Activated CD4-positive, alpha-beta T cell treated with anti-CD3 and anti-CD28 coated beads for 24 hours (primary cell): ENCODE measurements at regions not wholly inside any gene's neighbourhood (a gene's known extent, or its start where the extent isn't known, plus 50 kb on each side); places are given as distances from the start of the nearest gene placed in this dataset.
"Not testable (repeated sequence)": the region's sequence is repeated elsewhere in the genome, so short reads cannot be mapped to it uniquely, and the experiment has no call there.

ENCODE experiments used
- DNase-seq, 2 donors: peaks; one replicate each; pipeline ENCODE4 v3.0.0-alpha.2; 2020; ENCODE audit warnings: low read depth in 2 of 2

DNA sequence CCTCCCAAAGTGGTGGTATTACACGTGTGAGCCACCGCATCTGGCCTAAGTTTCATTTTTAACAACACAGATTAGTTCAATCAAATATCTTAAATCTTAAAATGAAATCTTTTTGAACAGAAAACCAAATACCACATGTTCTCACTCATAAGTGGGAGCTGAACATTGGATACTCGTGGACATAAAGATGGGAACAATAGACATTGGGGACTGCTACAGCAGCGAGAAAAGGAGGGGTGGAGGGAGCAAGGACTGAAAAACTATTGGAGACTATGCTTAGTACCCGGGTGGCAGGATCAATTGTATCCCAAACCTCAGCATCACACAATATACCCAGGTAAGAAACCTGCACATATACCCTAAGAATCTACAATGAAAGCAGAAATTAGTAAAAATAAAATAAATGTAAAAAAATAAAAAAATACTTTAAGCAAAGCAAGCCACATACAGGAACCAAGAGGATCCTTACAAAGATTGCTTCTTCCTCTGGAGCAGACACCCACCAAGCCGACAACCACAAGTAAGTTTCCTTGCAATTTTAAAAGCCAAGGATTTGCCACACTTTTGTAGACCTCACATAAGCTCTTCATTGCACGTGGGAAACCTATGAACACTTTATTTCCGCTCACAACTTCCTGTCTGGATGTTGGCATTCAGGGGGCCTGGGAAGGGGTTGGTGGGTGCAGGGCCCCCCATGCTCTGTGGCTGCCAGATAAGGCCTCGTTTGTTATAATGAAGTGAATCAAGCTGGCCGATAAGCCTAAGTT lies 147.9 kb downstream of the MYCN start:
- no peak for DNase-seq

DNA sequence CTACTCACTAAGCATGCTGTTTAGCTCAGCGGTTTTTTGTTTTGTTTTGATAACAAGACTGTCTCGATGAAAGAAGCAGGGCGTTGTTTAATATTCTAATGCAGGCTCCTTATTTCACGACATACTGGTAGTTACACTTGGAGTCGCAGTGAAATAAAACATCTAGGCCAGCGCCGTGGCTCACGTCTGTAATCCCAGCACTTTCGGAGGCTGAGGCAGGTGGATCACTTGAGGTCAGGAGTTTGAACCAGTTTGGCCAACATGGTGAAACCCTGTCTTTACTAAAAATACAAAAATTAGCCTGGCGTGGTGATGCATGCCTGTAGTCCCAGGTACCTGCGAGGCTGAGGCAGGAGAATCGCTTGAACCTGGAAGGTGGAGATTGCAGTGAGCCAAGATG lies 145.8 kb downstream of the MYCN start:
- DNase-seq: not testable (repeated sequence)

- no peak for DNase-seq
Measured at GRCh38 chr2:16085073-16085472, 144.7 kb downstream of the MYCN start.

- no peak for DNase-seq
Measured at GRCh38 chr2:16084274-16084673, 143.9 kb downstream of the MYCN start.

- no peak for DNase-seq
Measured at GRCh38 chr2:16082276-16082675, 141.9 kb downstream of the MYCN start.

DNA sequence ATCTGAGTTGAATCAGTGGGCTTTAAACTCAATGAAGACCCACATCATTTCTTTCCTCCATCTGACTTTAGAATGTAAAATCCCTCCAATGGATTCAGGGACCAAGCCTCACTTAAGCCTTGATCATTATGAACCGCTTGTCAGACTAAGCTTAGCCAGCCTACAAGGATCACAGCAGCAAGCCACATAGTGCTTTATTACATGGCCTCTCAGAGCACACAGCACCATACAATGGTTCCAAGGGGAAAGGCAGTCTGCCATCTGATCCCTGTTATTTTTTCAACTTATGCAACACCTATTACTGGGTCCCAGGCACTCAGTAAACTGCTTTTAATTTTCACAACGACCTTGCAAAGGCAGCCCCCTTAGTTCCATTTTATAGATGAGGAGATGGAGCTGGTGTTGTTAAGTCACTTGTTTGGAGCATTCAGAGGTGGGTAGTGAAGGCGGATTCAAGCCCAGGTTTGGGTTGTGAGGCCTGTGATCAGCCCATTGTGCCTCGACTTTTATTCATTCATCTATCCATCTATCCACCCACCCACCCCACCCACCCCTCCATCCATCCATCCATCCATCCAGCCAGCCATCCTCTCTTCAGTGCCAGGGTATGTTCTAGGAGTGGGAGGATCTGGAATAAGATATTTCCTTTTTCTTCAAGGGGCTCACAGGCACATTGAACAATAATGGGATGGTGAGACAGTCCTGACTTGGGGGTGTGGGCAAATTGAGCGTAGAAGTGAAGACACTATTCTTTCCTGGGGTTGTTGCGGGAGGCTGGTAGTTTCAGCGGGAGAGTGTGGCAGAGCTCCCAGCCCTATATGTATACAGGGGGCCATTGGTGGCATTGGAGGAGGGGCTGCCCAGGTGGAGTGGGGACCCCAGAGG lies 141.2 kb downstream of the MYCN start:
- DNase-seq: no peak

GRCh38 chr2:16080516-16080915 lies 140.2 kb downstream of the MYCN start:
- DNase-seq: no peak

GRCh38 chr2:16080071-16080470 lies 139.7 kb downstream of the MYCN start:
- DNase-seq: no peak

GRCh38 chr2:16079637-16080036 lies 139.3 kb downstream of the MYCN start:
- DNase-seq: no peak

GRCh38 chr2:16077601-16078000 lies 137.3 kb downstream of the MYCN start:
- no peak for DNase-seq

DNA sequence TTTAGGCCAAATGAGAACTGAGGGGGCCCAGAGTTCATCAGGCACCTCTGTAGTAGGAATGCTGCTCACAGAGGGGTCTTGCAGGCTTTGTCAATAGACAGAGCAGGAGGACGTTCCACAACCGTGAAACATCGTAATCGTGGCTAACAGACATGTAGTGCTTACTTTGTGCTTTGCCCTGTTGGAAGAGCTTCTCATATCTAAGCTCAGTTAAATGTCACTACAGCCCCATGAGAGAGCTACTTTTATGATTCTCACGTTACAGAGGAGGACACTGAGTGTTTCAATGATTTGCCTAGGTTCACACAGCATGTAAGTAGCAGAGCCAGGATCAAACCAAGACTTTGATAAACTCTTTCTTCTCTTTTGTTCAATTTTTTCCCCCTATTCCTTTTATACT lies 136.6 kb downstream of the MYCN start:
- no peak for DNase-seq

GRCh38 chr2:16075045-16076012 lies 135.0 kb downstream of the MYCN start:
- no peak for DNase-seq

DNA sequence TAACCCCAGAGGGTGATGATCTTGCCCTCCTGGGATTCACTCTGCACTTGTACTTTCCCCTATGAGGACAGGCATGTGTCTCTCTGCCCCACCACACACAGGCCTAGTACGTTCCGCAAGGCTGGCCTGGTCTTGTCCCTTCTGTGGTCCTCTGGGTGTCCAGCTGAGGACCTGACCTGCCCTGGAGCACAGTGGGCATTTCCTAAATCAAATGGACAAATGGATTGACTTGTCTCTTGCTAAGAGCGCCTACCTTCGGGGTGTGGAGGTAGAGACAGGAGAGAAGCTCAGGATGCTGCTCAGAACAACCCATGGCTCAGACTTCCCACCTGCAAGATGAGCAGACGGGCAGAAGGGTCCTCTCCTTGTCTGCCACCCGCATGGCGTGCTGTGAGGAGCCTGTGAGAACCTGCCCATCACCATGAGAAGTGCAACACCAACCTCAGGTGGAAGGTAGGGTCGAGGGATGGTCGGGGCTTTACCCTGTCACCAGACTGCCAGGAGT lies 133.6 kb downstream of the MYCN start:
- no peak for DNase-seq

DNA sequence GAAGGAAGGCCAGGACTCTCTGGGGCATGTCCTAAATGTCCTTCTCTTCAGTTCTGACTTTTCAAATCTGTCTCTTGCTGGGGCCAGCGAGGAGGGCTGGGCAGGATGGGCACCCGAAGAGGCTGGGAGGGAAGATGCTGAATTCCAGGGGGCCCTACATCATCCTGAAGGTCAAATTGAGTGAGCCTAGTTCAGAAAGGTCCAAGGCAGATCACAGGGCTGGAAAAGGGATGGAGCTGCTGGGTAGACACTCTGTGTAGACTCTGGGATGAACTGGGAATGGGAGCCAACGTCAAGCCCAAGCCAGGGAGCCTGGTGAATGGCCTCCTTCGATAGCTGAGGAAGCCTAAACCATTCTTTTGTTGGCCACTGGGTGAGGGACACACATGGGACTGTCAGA lies 133.1 kb downstream of the MYCN start:
- DNase-seq: no peak

- DNase-seq: no peak
Measured at GRCh38 chr2:16072638-16073290, 132.4 kb downstream of the MYCN start.

GRCh38 chr2:16071865-16072637 lies 131.7 kb downstream of the MYCN start:
- no peak for DNase-seq

DNA sequence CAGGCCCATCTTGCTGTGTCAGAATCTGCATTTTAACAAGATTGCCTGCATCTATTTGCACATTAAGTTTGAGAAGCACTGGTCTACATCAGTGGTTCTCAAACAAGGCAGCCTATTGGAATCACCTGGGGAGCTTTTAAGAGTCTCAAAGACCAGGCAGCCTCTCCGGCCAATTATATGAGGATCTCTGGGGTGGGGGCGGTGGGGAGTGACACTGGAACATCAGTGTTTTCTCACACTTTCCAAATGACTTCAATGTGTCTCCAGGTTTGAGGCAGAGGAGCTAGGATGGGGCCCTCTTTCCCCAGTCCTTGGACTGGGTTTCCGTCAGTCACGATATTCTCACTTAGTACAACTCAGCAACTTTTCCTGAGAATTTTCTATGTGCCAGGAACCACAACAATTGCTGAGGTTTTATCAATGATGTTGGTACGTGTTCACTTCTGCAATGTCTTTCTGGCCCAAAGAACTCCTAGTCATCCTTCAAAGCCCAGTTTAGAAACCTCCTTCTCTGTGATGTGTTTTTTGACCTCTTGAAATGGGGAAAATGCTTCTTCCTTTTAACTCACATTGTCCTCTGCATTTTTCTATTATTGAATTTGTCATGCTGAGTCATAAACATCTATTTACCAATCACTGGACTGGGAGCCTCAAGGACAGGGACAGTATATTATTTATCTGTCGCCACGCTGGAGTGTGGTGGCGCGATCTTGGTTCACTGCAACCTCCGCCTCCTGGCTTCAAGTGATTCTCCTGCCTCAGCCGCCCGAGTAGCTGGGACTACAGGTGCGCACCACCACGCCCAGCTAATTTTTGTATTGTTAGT lies 130.9 kb downstream of the MYCN start:
- DNase-seq: no peak

GRCh38 chr2:16070648-16070971 lies 130.3 kb downstream of the MYCN start:
- no peak for DNase-seq

GRCh38 chr2:16069933-16070647 lies 129.7 kb downstream of the MYCN start:
- no peak for DNase-seq
